Right atrium auricular region (tissue), 2 donors: ENCODE measurements at regions not wholly inside any gene's neighbourhood (a gene's known extent, or its start where the extent isn't known, plus 50 kb on each side); places are given as distances from the start of the nearest gene placed in this dataset.

Experiments used
- DNase-seq: peaks from one replicate; pipeline ENCODE4 v3.0.0-alpha.2; 2019; ENCODE audit warnings: low spot score
- H3K27ac ChIP-seq, 2 donors: fragments of 200-600 bp; sonication (generic); 1 replicate in 1 of 2; 2 replicates in 1 of 2; pipeline ENCODE4 v1.5.1; 2016 to 2019
- H3K27me3 ChIP-seq, 2 donors: fragments of 200-600 bp; sonication (generic); one replicate each; pipeline versions ENCODE4 v1.5.1 to v1.6.0; 2017 to 2019
- H3K36me3 ChIP-seq: fragments of 200-600 bp; sonication (generic); one replicate; pipeline ENCODE4 v1.5.1; 2016
- H3K4me1 ChIP-seq, 2 donors: fragments of 200-600 bp; sonication (generic); one replicate each; pipeline versions ENCODE4 v1.5.1 to v1.6.0; 2017 to 2019
- H3K4me3 ChIP-seq, 2 donors: fragments of 200-600 bp; sonication (generic); 1 replicate in 1 of 2; 2 replicates in 1 of 2; pipeline ENCODE4 v1.5.1; 2017 to 2019; ENCODE audit warnings: mild to moderate bottlenecking in 1 of 2, moderate library complexity in 1 of 2
- H3K9me3 ChIP-seq, 2 donors: fragments of 200-600 bp; sonication (generic); one replicate each; pipeline ENCODE4 v1.5.1; 2019
- CTCF ChIP-seq, 2 donors: fragments of 200-600 bp; sonication (generic); IDR thresholded peaks; one replicate each; pipeline ENCODE4 v1.5.1; 2019; ENCODE audit warnings: antibody characterized with exemption in 2 of 2

- no peak overlapping the region for H3K4me3 ChIP-seq
- no peak for TF ChIP-seq CTCF (IDR thresholded peaks at IDR 0.05)
- H3K36me3 ChIP-seq = no peaks in the 10 kb centered on the region
- H3K9me3 ChIP-seq = no peaks in the 10 kb centered on the region
- DNase-seq = no peak
- H3K27me3 ChIP-seq = no peaks in the 10 kb centered on the region
- no peak overlapping the region for H3K27ac ChIP-seq
- peaks cover 0 to 60% of the 10 kb centered on the region in 2 donors for H3K4me1 ChIP-seq
Measured at GRCh38 chr15:77538793-77539497, 93.8 kb downstream of the LINGO1 start.

GRCh38 chr15:77538027-77538451, 94.7 kb downstream of the LINGO1 start:
- Histone ChIP-seq H3K4me1 (peaks cover 0 to 51% of the 10 kb centered on the region in 2 donors), H3K36me3 (no peaks in the 10 kb centered on the region), H3K9me3 (no peaks in the 10 kb centered on the region), H3K27me3 (no peaks in the 10 kb centered on the region), H3K27ac (no peak overlapping the region), H3K4me3 (no peak overlapping the region)
- no peak for DNase-seq
- no peak for TF ChIP-seq CTCF (IDR thresholded peaks at IDR 0.05)

GRCh38 chr15:77537006-77537405, 95.7 kb downstream of the LINGO1 start:
- no peak for TF ChIP-seq CTCF (IDR thresholded peaks at IDR 0.05)
- no peak for DNase-seq
- Histone ChIP-seq H3K36me3 (no peaks in the 10 kb centered on the region), H3K27me3 (no peaks in the 10 kb centered on the region), H3K9me3 (no peaks in the 10 kb centered on the region), H3K4me1 (peaks cover 0 to 42% of the 10 kb centered on the region in 2 donors), H3K4me3 (no peak overlapping the region), H3K27ac (no peak overlapping the region)

DNA sequence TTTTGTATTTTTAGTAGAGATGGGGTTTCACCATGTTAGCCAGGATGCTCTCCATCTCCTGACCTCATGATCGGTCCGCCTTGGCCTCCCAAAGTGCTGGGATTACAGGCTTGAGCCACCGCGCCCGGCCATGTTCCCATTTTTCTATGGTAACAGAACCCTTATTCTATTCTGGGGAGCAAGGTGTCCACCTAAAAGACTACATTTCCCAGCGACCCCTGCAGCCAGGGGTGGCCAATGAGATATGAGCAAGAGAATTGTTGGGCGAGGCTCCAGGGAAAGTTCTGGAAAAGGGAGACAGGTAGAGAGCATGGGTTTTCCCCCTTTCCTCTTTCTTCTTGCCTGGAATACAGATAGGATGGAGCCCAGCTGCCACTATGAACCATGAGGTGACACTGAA, 96.9 kb downstream of the LINGO1 start:
- Histone ChIP-seq H3K27ac (no peak overlapping the region), H3K4me3 (no peak overlapping the region), H3K9me3 (no peaks in the 10 kb centered on the region), H3K27me3 (no peaks in the 10 kb centered on the region), H3K4me1 (peaks cover 0 to 31% of the 10 kb centered on the region in 2 donors), H3K36me3 (no peaks in the 10 kb centered on the region)
- no peak for DNase-seq
- no peak for TF ChIP-seq CTCF (IDR thresholded peaks at IDR 0.05)
